K562 (cell line): ENCODE measurements at regions not wholly inside any gene's neighbourhood (a gene's known extent, or its start where the extent isn't known, plus 50 kb on each side); places are given as distances from the start of the nearest gene placed in this dataset.

Experiments used
- ATAC-seq: fragments of 200-7000 bp; cut with Tn5 transposase; 3 replicates; pipeline ENCODE4 v1.9.1; 2020; ENCODE audit warnings: moderate library complexity
- BruUV-seq: library from RNA; stranded (reverse); fragments of 400-500 nt; replicated peaks from 2 replicates; lab custom pipeline; 2021; lab: Mats Ljungman, UMichigan
- CTCF ChIA-PET: fragments of 300-600 bp; formaldehyde crosslinking; extraction: SDS; loops from one replicate; lab custom pipeline; 2021; ENCODE audit warnings: low intra/inter-chr PET ratio; lab: Yijun Ruan, JAX
- POLR2A ChIA-PET: fragments of 300-600, 350-650 bp; sonication (Branson Sonifier 250); formaldehyde crosslinking; extraction: SDS; loops from one replicate; lab custom pipeline; 2021; ENCODE audit warnings: antibody characterized with exemption, inconsistent platforms; lab: Yijun Ruan, JAX
- DNase-seq, 4 experiments: peaks; one replicate each; pipeline versions ENCODE4 v3.0.0 to v3.0.0-alpha.2; 2011 to 2018; ENCODE audit warnings: low spot score in 3 of 4, mixed read lengths in 3 of 4; ENCODE audit errors: extremely low read depth in 1 of 4
- FAIRE-seq: peaks from 2 replicates; lab custom pipeline; 2011; peaks lifted over from hg19 to GRCh38; lab: Jason Lieb, UNC
- H2AFZ ChIP-seq: 2 replicates; pipeline ENCODE4 v1.6.0; 2011; ENCODE audit warnings: low read depth, low read length, control low read depth, inconsistent platforms
- H3K27ac ChIP-seq: fragments of 200-600 bp; 3 replicates; pipeline ENCODE4 v1.8.0; 2011; ENCODE audit warnings: low read depth, mild to moderate bottlenecking, control low read depth, inconsistent platforms, low read length, moderate library complexity, mixed read lengths; ENCODE audit errors: extremely low read depth
- H3K27me3 ChIP-seq, 2 experiments: fragments of 300-600 bp in 1 of 2; 2 replicates in 1 of 2; 3 replicates in 1 of 2; pipeline versions ENCODE4 v1.6.0 to v1.8.0; 2011; ENCODE audit warnings: inconsistent platforms in 2 of 2, low read length in 2 of 2, mild to moderate bottlenecking in 1 of 2, mixed read lengths in 1 of 2, moderate library complexity in 1 of 2; ENCODE audit not compliant: control insufficient read depth in 2 of 2, insufficient read depth in 2 of 2
- H3K36me3 ChIP-seq: fragments of 300-600 bp; 3 replicates; pipeline ENCODE4 v1.8.0; 2011; ENCODE audit warnings: mild to moderate bottlenecking, low read length, inconsistent platforms; ENCODE audit not compliant: control insufficient read depth, insufficient read depth
- H3K4me1 ChIP-seq, 2 experiments: fragments of 200-600 bp in 1 of 2; replicated peaks in 1 of 2; 2 replicates in 1 of 2; 3 replicates in 1 of 2; pipeline versions ENCODE4 v1.5.1 to v1.8.0; 2011; ENCODE audit warnings: inconsistent platforms in 2 of 2, low read length in 2 of 2, mild to moderate bottlenecking in 1 of 2, mixed read lengths in 1 of 2, moderate library complexity in 1 of 2; ENCODE audit not compliant: control insufficient read depth in 2 of 2, insufficient read depth in 2 of 2
- H3K4me2 ChIP-seq: 2 replicates; pipeline ENCODE4 v1.6.1; 2011; ENCODE audit warnings: low read length, control low read depth, inconsistent platforms, mixed read lengths; ENCODE audit not compliant: insufficient read depth
- H3K4me3 ChIP-seq: fragments of 200-600 bp; sonication (generic), shearing (Covaris generic); 2 replicates; pipeline ENCODE4 v1.5.1; 2016; ENCODE audit warnings: control low read depth, inconsistent platforms
- H3K79me2 ChIP-seq: fragments of 200-600 bp; 3 replicates; pipeline ENCODE4 v1.8.0; 2011; ENCODE audit warnings: low read length, inconsistent platforms; ENCODE audit not compliant: control insufficient read depth, insufficient read depth
- H3K9ac ChIP-seq, 2 experiments: 2 replicates each; pipeline versions ENCODE4 v1.6.0 to v1.6.1; 2011; ENCODE audit warnings: low read depth in 2 of 2, low read length in 2 of 2, control low read depth in 1 of 2, inconsistent platforms in 1 of 2, mild to moderate bottlenecking in 1 of 2, mixed read lengths in 1 of 2; ENCODE audit not compliant: insufficient read depth in 1 of 2
- H3K9me1 ChIP-seq: one replicate; pipeline ENCODE4 v1.6.0; 2011; ENCODE audit warnings: inconsistent platforms, mild to moderate bottlenecking, low read length, moderate library complexity; ENCODE audit not compliant: control insufficient read depth, insufficient read depth
- H3K9me3 ChIP-seq: replicated peaks from 2 replicates; pipeline ENCODE4 v1.5.1; 2011; ENCODE audit warnings: low read depth, low read length, inconsistent platforms; ENCODE audit not compliant: control insufficient read depth, insufficient read depth
- H4K20me1 ChIP-seq: replicated peaks from 2 replicates; pipeline ENCODE4 v1.6.1; 2011; ENCODE audit warnings: low read length, inconsistent platforms, mixed read lengths; ENCODE audit not compliant: control insufficient read depth, insufficient read depth
- THRAP3 ChIP-seq: fragments of 450-650 bp; IDR thresholded peaks from 2 replicates; pipeline ENCODE4 v1.6.1; 2016; ENCODE audit warnings: mild to moderate bottlenecking, inconsistent platforms, borderline replicate concordance
- TOE1 ChIP-seq, 2 experiments: fragments of 450-650 bp in 1 of 2; sonication (generic) in 1 of 2; formaldehyde crosslinking in 1 of 2; IDR thresholded peaks; 2 replicates each; pipeline versions ENCODE4 v1.7.1 to v1.8.0; 2016 to 2022; ENCODE audit warnings: borderline replicate concordance in 2 of 2, mild to moderate bottlenecking in 2 of 2, antibody characterized with exemption in 1 of 2, inconsistent platforms in 1 of 2, low read depth in 1 of 2, missing genetic modification reagents in 1 of 2, moderate library complexity in 1 of 2
- TSC22D4 ChIP-seq: fragments of 450-650 bp; IDR thresholded peaks from 2 replicates; pipeline ENCODE4 v1.6.1; 2016; ENCODE audit warnings: missing genetic modification characterization, missing biosample characterization, control low read depth
- ZNF75A ChIP-seq: fragments of 450-650 bp; formaldehyde crosslinking; IDR thresholded peaks from 2 replicates; pipeline ENCODE4 v1.4.0; 2020; ENCODE audit warnings: mild to moderate bottlenecking
- WGBS: fragments of 100-300 bp; shearing (Covaris generic); methylation state at CpG from one replicate; pipeline ENCODE4 v1.1.6; 2016; ENCODE audit warnings: low coverage, mixed read lengths; ENCODE audit not compliant: insufficient coverage; ENCODE audit errors: missing lambda C conversion rate; 5-methylcytosine and 5-hydroxymethylcytosine counted together
- in situ Hi-C: fragments of 300-500 bp; cut with MboI; formaldehyde crosslinking; loops from 4 replicates; pipeline ENCODE4 v1.15.0; 2018; ENCODE audit warnings: inconsistent platforms, mixed read lengths
- intact Hi-C: fragments of 100-400 bp; cut with micrococcal nuclease; formaldehyde crosslinking; loops from 2 replicates; pipeline ENCODE4 v1.14.2; 2022
- TF ChIP-seq, protein P1 (sequence below): fragments of 450-650 bp; IDR thresholded peaks from 2 replicates; pipeline ENCODE4 v1.6.1; 2016; ENCODE audit warnings: mild to moderate bottlenecking

DNA sequence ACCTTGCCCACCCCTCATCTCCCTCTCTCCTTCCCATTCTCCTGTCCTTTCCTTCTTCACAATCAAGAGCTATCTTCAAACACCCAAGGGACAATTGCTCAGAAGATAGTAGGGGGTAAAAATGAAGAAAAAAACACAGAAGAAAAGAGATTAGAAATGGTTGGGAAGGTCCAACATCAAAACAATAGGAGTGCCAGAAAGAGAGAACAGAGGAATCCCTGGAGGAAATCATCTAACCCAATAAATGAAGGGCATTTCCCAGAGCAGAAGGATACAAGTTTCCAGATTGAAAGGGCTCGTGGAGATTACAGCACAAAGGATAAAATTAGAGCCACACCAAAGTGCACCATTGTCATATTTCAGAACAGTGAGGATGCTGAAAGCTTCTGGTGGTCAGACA is 145.6 kb downstream of the OAT start (continued):
- TF ChIP-seq ZNF75A (CRISPR knock-in tag), result no peak
- TF ChIP-seq TOE1 (IDR thresholded peaks at IDR 0.05; ENCODE audit: borderline replicate concordance), result no peak
- TF ChIP-seq TOE1 (CRISPR knock-in tag; IDR thresholded peaks at IDR 0.05; ENCODE audit: borderline replicate concordance, low read depth), result no peak
- TF ChIP-seq, protein P1, sequence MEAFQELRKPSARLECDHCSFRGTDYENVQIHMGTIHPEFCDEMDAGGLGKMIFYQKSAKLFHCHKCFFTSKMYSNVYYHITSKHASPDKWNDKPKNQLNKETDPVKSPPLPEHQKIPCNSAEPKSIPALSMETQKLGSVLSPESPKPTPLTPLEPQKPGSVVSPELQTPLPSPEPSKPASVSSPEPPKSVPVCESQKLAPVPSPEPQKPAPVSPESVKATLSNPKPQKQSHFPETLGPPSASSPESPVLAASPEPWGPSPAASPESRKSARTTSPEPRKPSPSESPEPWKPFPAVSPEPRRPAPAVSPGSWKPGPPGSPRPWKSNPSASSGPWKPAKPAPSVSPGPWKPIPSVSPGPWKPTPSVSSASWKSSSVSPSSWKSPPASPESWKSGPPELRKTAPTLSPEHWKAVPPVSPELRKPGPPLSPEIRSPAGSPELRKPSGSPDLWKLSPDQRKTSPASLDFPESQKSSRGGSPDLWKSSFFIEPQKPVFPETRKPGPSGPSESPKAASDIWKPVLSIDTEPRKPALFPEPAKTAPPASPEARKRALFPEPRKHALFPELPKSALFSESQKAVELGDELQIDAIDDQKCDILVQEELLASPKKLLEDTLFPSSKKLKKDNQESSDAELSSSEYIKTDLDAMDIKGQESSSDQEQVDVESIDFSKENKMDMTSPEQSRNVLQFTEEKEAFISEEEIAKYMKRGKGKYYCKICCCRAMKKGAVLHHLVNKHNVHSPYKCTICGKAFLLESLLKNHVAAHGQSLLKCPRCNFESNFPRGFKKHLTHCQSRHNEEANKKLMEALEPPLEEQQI, result no peak

- no TSS peak for BruUV-seq
- no peak overlapping the region for H3K9ac ChIP-seq
- H2AFZ ChIP-seq, result no peak overlapping the region
- no peaks in the 10 kb centered on the region; a peak in 1 of 5 replicates for H3K27me3 ChIP-seq
- no peak overlapping the region for H3K4me2 ChIP-seq
- no peak for DNase-seq
- CTCF ChIA-PET, result no interaction called here
- no peak for ATAC-seq
- H3K4me1 ChIP-seq, result no peaks in the 10 kb centered on the region; a peak in 1 of 5 replicates
- H3K9me3 ChIP-seq, result no peaks in the 10 kb centered on the region
- H3K27ac ChIP-seq, result no peak overlapping the region
- POLR2A ChIA-PET, result no interaction called here
- intact Hi-C loops, result no loop called here
- no peak overlapping the region for H3K4me3 ChIP-seq
- H3K9me1 ChIP-seq, result no peaks in the 10 kb centered on the region
- no peaks in the 10 kb centered on the region for H3K36me3 ChIP-seq
- no peaks in the 10 kb centered on the region for H3K79me2 ChIP-seq
- TF ChIP-seq THRAP3 (no peak), TSC22D4 (tag) (no peak)
- FAIRE-seq, result no peak
- H4K20me1 ChIP-seq, result no peaks in the 10 kb centered on the region
- 0% methylated on average over 4 of the region's 4 CpGs for WGBS
- in situ Hi-C loops, result loop anchor here (25.0 kb wide), 1 partner anchor 766 kb away; no protein-coding TSS in a partner anchor
Observed at GRCh38 chr10:124271676-124272075, 147.0 kb downstream of the OAT start.
